ENCODE measurements at regions not wholly inside any gene's neighbourhood (a gene's known extent, or its start where the extent isn't known, plus 50 kb on each side); places are given as distances from the start of the nearest gene placed in this dataset.

DNA sequence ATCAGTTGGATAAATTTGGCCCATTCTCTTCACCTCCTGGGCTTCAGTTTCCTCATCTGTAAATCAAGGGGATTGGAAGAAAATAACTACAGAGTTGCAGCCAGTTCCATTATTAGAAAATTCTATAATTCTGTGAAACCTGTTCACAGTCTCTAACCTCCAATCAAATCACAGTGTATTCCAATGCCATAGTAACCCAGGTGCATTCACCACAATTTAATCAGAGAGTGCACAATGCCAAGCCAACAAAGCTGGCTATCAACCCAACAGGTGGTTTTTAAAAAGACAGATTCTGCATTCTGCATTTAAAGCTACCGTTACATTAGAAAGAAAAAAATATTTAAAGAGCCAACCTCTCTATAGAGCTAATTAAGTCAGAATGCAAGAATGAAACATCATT, 308.6 kb downstream of the RNF144A start (continued):
- TF ChIP-seq, protein P1, sequence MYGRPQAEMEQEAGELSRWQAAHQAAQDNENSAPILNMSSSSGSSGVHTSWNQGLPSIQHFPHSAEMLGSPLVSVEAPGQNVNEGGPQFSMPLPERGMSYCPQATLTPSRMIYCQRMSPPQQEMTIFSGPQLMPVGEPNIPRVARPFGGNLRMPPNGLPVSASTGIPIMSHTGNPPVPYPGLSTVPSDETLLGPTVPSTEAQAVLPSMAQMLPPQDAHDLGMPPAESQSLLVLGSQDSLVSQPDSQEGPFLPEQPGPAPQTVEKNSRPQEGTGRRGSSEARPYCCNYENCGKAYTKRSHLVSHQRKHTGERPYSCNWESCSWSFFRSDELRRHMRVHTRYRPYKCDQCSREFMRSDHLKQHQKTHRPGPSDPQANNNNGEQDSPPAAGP (tag by site-specific recombination; IDR thresholded peaks at IDR 0.05), result no peak
- TF ChIP-seq ZFP69B (tag by site-specific recombination; IDR thresholded peaks at IDR 0.05) (no peak), YY2 (tag by site-specific recombination; IDR thresholded peaks at IDR 0.05) (no peak), ZNF677 (tag by site-specific recombination; IDR thresholded peaks at IDR 0.05) (no peak)

DNA sequence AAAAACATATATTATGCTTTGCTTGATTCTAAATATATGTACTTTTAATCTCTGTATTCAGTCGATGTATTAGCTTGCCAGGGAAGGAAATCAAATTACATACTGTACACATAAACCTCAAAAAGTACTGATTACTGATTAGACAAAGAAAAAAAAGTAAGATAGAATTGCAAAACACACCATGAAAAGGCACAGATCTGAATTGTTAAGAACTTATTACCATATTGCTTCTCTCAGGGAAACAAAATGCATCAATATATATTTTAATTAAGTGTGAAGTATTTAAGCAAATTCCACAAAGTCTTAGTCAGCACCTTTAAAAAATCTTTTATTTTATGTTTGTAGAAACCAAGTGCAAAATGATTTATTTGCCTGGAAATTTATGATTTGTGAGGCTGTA, 309.3 kb downstream of the RNF144A start:
- Histone ChIP-seq H3K4me3 (ENCODE audit: low read depth, low read length) (no peak overlapping the region), H3K4me1 (ENCODE audit: control insufficient read depth, insufficient read depth, low read length) (no peaks in the 10 kb centered on the region), H3K36me3 (ENCODE audit: control insufficient read depth in 2 of 2, insufficient read depth in 1 of 2, low read length in 2 of 2) (no peaks in the 10 kb centered on the region), H3K27ac (ENCODE audit: extremely low read depth, low read depth, low read length) (no peak overlapping the region), H3K9me3 (ENCODE audit: control insufficient read depth, insufficient read depth, low read depth, low read length) (no peaks in the 10 kb centered on the region; the same call in 1 of the 2 replicates)
- TF ChIP-seq ZNF157 (tag by site-specific recombination; IDR thresholded peaks at IDR 0.05) (no peak), ZBTB26 (tag by site-specific recombination; optimal IDR thresholded peaks at IDR 0.05) (no peak)
- CTCF ChIA-PET, result no interaction called here
- POLR2A ChIA-PET, result no interaction called here

GRCh38 chr2:7233126-7233525, 315.9 kb downstream of the RNF144A start:
- H3K4me3 ChIP-seq (ENCODE audit: low read depth, low read length), result no peak overlapping the region
- no peak overlapping the region for H3K27ac ChIP-seq (ENCODE audit: extremely low read depth, low read depth, low read length)
- CTCF ChIA-PET, result interaction anchor here (0.8 kb wide), 1 partner anchor 23 kb away, joined by 3 read pairs; no protein-coding TSS in a partner anchor
- H3K9me3 ChIP-seq (ENCODE audit: control insufficient read depth, insufficient read depth, low read depth, low read length), result no peaks in the 10 kb centered on the region
- H3K36me3 ChIP-seq (ENCODE audit: control insufficient read depth in 2 of 2, insufficient read depth in 1 of 2, low read length in 2 of 2), result no peaks in the 10 kb centered on the region
- H3K4me1 ChIP-seq (ENCODE audit: control insufficient read depth, insufficient read depth, low read length), result no peaks in the 10 kb centered on the region
- no peak for TF ChIP-seq ZNF707 (tag by site-specific recombination; IDR thresholded peaks at IDR 0.05)
- no peak for TF ChIP-seq GLIS2 (tag by site-specific recombination; IDR thresholded peaks at IDR 0.05)
- no peak for TF ChIP-seq ZNF169 (tag by site-specific recombination; IDR thresholded peaks at IDR 0.05)
- no peak for TF ChIP-seq ZNF239 (tag by site-specific recombination; IDR thresholded peaks at IDR 0.05)
- no peak for TF ChIP-seq OSR2 (tag by site-specific recombination; IDR thresholded peaks at IDR 0.05)
- no peak for TF ChIP-seq TRIM28 (IDR thresholded peaks at IDR 0.05; ENCODE audit: borderline replicate concordance, low read length)
- TF ChIP-seq ZNF621 (tag by site-specific recombination; IDR thresholded peaks at IDR 0.05), result no peak
- no peak for TF ChIP-seq ZNF610 (tag by site-specific recombination; IDR thresholded peaks at IDR 0.05; ENCODE audit: borderline replicate concordance)
- no peak for TF ChIP-seq ZNF280C (tag by site-specific recombination; IDR thresholded peaks at IDR 0.05)
- no peak for TF ChIP-seq GLI4 (tag by site-specific recombination; IDR thresholded peaks at IDR 0.05)
- TF ChIP-seq ZNF692 (tag by site-specific recombination; IDR thresholded peaks at IDR 0.05), result no peak
- TF ChIP-seq PBX3 (CRISPR knock-in tag; IDR thresholded peaks at IDR 0.05), result no peak
- POLR2A ChIA-PET, result no interaction called here
